ENCODE measurements at regions not wholly inside any gene's neighbourhood (a gene's known extent, or its start where the extent isn't known, plus 50 kb on each side); places are given as distances from the start of the nearest gene placed in this dataset.

DNA sequence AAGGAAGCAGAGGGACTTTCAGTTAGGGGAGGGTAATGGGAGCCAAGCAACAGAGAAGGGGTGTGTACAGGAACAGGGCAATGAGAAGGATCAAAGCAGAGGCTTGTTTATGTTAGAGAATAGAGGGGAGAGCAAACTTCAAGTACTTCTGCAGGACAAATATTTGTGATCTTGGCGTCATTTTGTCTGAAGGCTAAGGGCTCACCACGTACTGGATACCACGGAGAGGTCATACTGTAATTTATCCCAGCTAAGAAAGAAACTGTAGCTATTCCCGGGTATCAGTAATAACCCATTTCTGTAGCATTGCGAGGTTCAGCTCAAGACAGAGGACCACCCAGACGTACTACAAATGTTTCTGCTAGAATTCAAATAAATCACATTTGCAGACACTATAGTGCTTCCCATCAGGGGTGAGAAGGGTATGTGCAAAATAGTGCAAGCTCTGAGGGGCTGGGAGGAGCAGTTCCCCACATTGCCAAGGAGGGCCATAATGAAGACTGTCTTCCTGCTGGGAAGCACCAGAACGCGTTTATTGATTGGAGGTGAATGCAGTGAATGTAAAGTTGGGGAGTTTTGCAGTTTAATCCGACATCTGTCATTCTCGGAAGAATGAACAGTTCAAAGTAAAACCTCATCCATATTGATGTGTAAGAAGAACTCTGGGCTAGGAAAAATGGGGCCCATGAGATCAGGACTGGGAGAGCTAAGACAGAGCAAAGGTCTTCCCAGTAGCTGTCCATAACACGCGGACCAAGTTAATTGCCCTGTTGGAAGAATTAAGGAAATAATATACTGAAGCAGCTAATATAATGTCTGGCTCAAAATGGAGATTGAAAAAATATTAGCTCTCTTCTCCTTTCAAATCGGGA is 136.9 kb downstream of the RWDD3 start:
- no peak for DNase-seq (ENCODE audit: low read depth in 1 of 2, low spot score in 1 of 2)

DNA sequence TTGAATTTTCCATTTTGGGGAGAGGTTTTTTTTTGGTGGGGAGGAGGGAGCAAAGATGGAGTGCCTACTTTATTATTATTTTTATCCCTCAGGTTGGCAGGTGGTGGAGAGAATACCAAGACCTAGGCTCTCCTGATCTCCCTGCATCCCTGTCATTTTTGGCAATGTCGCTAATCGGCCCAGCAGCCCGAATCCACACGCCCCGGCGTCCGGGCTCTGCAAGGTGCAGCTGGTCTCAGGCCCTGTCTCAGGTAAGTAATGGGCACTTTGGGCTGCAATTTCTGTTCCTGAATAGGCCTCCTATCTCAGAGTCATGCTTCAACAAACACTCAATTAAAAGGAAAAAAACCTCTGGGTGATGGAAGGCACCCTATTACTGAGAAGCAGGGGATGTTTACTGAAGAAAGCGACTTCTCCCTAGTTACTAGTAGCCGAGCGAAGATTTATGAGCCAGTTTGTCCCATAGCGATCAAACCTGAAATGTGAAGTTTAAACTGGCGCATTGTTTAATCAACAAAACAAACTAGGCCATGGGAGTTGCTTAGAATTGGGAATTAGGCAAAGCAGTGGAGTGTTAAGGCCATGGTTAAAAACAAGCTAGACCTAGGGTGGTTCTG is 137.8 kb downstream of the RWDD3 start:
- no peak for DNase-seq (ENCODE audit: low read depth in 1 of 2, low spot score in 1 of 2)

DNA sequence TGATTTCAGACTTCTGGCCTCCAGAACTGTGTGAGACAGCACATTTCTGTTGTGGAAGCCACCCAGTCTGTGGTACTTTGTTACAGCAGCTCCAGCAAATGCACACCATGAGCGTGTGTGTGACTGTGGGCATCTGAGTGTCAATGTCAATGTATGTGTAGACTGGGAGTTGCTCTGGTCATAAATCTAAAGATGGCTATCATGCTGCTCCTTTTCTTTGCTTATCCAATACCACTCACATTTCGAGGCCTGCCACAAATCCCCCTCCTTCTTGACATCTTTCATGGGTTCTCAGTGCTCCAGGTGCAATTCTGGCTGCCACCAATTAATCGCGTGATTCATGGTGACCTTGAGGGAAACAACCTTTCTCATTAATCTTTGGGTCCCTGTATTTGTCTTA is 141.2 kb downstream of the RWDD3 start:
- no peak for DNase-seq (ENCODE audit: low read depth in 1 of 2, low spot score in 1 of 2)

DNA sequence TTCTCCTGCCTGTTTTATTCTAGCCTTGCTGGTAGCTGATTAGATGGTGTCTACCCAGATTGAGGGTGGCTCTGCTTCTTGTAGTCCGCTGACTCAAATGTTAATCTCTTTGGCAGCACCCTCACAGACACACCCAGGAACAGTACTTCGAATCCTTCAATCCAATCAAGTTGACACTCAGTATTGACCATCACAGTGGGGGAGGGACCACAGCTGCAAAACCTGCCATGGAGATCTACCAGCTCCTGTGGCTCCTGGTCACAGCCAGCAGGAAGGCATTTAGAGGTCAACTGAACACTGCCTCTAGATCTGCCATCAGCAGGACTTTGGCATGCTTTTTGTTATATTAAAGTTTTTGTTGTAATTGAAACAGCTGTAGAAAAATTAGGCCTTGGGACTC is 146.9 kb downstream of the RWDD3 start:
- no peak for DNase-seq (ENCODE audit: low read depth in 1 of 2, low spot score in 1 of 2)

DNA sequence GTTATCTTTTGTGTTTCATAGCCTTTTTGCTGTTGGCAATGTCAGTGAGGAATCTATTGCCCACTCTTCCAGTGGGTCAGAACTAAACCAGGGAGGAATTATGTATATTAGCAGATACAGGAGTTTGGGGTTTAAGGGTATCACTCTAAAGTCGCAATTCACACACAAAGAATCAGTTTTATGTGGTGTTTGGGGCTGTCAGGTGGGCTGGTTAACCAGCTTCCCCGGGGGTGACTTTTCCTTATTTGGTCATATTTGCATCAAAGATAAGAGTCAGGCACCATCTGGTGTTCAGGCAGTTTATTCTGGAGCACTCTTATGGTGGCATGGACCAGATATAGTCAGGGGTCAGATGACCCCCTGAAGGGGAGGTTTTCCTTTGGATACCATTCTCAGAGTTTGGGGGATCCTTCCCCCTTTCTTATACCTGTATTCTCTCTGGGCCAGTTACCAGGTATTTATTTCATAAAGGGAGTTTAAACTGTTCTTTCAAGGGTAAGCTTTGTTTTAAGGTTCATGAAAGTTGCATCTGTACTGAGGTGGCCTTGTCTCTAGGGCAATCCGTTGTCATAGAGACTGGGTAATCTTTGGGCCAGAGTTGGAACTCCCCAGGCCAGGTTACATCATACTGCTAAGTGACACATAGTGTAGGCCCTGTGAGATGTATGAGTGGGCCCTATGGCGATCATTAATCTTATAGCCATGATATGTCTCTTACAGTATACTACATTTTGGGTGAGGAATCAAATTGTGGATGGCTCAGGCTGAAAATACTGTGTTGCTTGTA is 148.2 kb downstream of the RWDD3 start:
- DNase-seq (ENCODE audit: low read depth in 1 of 2, low spot score in 1 of 2): no peak

DNA sequence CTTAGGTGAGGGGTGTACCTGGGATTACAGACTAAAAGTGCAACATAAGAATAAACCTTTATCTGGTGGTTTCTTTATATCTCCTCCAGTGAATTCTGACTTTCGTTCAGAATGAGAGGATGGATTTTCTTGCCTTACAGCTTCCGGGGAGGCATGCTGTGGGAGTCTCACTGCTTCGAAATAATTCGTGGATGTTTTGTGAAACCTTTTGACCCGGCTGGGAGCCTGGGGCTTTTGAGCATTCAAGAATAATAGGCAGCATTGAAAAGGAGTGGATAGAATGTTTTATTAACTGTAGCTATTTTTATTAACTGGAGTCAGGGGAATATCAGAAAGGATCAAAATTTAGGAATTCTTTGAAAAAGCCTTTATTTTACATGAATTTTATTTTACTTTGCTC is 149.1 kb downstream of the RWDD3 start:
- no peak for DNase-seq (ENCODE audit: low read depth in 1 of 2, low spot score in 1 of 2)

DNA sequence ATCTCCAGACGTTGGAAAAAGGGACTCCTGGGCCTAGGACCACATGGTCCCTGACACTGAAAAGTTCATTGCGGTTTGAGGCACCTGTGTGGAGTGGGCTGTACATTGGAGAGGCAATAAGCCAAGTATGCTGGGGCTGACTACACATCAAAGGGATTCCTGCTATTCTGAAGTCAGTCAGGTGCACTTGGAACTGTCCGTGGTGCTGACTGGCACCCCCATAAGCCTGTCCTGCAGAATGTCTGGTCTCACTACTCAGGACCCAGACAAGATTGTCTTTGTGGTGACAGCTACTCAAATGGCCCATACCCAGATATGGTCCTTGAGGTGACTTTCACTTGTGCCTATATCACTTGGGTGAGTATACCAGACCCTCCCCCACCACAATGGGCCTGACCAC is 150.6 kb downstream of the RWDD3 start:
- DNase-seq (ENCODE audit: low read depth in 1 of 2, low spot score in 1 of 2): no peak

DNA sequence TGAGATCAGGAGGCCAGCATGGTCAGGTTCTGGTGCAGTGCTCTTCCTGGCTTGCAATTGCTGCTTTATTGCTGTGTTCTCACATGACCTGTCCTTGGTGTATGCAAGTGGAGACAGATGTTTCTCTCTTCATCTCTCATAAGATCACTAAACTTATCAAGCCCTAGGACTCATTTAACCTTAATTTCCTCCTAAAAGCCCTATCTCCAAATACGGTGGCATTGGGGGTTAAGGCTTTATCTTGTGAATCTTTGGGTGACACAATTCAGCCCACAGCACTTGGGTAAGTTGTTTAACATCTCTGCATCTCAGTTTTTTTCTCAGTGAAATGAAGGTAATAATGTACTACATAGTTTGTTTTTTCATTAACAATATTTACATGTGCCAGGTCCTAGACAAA is 152.4 kb downstream of the RWDD3 start:
- DNase-seq (ENCODE audit: low read depth in 1 of 2, low spot score in 1 of 2): no peak

DNA sequence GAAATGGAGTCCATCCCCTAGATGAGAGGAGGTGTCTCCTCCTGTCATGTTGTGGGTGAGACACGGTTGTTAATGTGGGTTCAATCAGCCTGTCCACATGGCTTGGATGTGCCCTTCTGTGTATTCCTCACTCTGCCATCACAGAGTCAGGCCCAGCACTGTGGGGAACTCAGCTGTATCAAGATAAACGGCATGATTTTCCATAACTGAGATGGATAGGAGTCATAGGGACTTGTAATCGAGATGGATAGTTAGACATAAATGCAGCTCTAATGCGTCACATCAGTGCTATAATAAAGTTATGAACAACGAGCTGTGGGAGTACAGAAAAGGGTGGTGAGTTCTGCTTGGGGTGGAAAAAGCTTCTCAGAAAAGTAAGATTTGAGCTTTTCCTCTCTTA is 152.9 kb downstream of the RWDD3 start:
- no peak for DNase-seq (ENCODE audit: low read depth in 1 of 2, low spot score in 1 of 2)

DNA sequence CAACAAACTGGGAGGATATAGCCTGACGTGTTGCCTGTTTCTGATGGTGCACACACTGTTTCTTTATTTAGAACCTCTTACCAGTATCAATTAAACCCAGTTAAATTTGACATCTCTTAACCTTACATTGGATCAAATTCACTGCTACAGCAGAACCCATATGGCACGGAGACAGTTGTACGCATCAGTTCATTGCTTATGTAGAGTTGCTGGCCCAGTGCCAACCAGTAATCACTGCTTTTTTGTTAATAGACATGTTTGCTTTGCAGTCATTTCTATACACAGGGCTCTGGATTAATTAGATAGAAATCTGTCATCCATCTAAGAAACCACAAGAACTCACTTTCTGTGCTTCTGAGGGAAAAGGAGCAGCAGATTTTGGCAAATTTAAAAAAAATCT is 154.0 kb downstream of the RWDD3 start:
- DNase-seq (ENCODE audit: low read depth in 1 of 2, low spot score in 1 of 2): no peak

DNA sequence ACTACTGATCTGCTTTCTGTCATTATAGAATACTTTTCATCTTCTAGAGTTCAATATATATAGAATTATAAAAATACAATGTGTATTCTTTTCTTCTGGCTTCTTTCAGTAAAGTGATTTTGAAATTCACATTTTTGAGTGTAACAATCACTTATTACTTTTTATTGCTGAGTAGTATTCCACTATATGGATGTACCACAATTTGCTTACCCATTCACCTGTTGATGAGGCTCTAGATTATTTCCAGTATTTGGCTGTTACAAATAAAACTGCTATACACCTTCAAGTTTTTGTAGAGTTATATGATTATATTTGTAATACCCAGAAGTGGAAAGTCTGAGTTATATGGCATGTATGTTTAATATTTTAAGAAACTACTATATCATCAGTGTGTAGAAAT is 159.4 kb downstream of the RWDD3 start:
- no peak for DNase-seq (ENCODE audit: low read depth in 1 of 2, low spot score in 1 of 2)

DNA sequence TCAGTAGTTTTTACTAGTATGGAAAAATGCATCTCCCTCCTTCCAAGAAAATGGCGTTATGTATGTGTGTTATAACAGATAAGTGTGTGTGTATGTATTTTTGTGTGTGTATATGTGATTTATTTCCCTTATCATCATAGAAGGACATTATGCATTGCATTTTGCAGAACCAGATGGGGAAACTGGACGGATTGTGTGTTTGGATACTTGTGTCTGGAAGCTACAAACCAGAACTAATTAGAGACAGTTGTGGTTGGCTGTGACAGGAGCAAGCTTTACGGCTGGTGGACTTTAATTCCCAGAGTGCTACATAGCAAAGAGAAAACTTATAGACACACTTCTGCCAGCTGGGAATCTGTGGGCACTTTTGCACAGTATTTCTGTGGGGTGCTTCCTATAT is 162.5 kb downstream of the RWDD3 start:
- DNase-seq (ENCODE audit: low read depth in 1 of 2, low spot score in 1 of 2): no peak

DNA sequence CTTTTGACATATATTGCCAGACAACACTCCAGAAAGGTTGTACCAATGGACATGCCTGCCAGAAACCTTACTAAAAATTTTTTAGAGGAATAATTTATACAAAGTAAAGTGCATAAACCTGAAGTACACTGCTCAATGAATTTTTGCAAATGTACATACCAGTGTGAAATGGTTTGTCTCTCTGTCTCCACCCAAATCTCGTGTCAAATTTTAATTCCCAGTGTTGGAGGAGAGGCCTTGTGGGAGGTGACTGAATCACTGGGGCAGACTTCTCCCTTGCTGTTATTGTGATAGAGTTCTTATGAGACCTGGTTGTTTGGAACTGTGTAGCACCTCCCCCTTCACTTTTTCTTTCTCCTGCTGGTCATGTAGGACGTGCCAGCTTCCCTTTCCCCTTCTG is 168.8 kb downstream of the RWDD3 start:
- DNase-seq (ENCODE audit: low read depth in 1 of 2, low spot score in 1 of 2): no peak

DNA sequence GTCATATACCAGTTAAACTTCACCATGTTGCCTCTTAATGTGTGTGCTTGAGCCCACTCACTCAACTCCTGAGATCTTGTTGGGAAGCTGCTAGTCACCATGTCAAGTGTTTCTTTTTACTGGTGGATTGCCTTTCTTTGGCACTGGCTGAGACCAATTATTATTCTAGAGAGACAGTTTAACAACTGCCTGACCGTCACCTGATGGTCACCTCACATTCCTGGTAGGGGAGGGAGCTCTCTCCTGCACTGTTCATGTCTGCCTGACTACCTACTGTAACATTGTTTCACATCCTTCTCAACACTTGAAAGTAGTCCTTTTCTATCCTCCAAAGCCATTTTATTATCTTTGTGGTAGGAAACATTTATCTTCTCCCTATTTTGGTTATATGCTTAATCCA is 172.3 kb downstream of the RWDD3 start:
- no peak for DNase-seq (ENCODE audit: low read depth in 1 of 2, low spot score in 1 of 2)

DNA sequence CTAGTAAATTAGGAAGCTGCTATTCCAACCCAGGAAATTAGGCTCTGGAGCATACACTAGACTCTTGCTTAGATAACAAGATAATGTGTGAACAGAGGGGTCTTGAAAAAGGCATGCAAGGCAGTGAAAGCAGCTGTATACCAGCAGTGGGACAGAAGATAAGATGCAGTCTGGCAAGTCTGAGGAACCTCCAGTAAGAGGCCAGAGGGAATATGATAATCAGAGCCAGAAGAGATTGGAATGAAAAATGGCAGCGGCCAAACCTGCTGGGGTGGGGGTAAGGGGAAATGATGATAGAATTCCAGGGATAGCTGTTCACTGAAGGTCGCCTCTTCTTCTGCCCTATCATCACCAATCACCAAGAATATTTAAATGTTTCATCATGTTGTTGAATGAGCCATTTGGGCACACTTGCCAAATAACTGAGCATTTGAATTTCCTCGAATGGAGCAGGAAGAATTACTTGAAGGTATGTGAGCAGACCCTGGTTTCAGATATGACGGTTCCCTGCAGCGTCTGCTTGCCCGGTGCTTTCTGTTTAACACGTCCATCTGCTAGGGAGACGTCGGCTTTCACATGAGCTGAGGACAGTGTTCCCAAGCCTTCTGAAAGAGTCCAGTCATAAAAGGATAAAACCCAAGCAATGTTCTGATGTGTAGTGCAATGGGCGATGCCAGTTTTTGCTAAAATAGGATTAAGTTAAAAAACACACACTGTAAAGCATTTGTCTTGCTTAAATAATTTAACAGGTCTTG is 173.3 kb downstream of the RWDD3 start:
- no peak for DNase-seq (ENCODE audit: low read depth in 1 of 2, low spot score in 1 of 2)

DNA sequence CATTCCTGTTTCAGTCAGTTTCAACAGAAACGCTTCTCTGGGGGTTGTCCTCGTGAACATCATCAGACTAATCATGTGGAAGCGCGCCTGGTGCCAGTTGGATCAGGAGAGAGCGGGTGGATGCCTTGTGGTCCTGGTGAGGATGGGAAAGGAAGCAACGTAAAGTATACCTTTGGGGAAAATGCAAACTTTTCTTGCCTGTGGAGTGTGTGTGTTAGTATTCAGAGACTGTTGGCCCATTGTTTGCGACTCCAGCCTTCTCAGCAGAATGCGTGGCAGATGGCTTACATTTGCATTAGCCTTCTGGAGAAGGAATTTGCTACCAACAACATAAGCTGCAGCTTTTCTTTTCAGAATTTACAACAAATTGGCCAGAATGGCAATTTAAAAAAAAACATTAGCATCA is 173.9 kb downstream of the RWDD3 start:
- DNase-seq (ENCODE audit: low read depth in 1 of 2, low spot score in 1 of 2): no peak

DNA sequence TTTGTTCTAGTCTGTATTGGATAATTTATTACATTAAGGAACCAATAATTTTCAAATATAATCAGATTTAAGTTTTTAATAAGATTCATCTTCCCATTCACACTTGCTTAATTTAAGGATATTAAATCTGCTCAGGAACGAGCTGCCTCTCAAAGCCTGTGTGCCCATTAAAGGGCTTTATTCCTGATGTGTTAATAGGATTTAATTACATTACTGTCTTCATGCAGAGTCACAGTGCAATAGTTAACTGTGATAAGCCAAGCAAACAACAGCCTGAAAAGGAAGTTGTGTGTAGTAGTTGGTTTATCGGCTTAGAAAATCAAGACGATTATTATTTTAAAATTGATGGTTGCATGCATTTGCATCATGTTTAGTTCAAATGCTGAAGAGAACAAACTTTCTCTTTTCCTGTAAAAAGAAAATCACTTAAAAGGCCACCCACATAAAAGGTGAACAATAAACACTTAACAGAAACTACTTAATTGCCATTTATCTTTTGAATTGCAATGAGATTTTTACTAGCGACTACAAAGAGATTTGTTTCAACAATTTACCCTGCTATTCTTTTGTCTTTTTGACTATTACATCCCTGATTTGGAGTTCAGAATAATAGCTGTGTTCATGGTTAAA is 174.6 kb downstream of the RWDD3 start:
- no peak for DNase-seq (ENCODE audit: low read depth in 1 of 2, low spot score in 1 of 2)

DNA sequence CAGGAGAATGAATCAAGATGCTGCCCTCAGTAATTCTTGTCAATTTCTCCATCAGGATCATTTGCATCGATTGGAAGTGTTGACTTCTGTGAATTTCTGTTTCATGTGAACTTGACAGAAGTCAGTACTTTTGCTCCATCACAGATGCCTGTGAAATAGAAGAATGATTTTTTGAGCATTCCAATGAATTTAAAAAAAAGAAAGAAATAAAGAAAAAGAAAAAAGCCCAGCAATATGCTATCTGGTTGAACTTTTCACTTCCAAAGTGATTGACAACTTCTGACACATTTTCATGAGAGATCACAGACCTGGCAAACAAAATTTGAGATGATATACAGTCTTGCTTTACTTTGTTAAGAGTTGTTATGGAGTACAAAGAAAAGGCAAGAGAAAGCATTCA is 175.3 kb downstream of the RWDD3 start:
- no peak for DNase-seq (ENCODE audit: low read depth in 1 of 2, low spot score in 1 of 2)

DNA sequence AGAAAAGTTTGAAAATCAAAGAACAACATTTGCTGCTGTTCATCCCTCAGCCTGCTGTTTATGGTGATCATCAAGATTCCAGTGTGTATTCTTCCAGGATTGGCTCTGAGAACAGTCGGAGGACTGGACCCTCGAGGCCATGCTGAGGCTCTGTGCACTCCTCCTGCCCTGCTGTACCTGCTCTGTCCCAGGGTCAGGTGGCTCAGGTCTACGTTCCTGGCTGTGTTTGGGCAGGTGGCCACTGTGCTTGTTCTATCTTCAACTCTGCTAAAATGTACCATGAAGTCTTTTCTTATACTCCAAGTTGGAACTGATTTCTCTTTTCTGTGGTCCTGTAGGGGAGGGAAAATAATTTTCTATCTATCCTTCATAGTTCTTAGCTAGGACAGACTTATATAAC is 175.9 kb downstream of the RWDD3 start:
- DNase-seq (ENCODE audit: low read depth in 1 of 2, low spot score in 1 of 2): no peak

DNA sequence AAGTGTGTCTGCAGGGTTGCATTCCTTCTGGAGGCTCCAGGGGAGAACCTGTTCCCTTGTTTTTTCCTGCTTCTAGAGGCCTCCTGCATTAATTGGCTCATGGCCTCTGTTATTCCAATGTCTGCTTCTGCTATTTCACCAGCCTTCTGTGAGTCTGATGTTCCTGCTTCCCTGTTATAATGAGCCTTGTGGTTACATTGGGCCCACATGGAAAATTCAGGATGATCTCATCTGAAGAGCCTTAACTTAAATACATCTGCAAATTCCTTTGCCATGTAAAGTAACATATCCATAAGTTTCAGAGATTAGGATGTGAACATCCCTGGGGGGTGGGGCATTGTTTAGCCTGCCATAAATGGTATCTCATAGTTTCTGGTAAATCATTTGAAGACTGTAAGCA is 181.1 kb downstream of the RWDD3 start:
- no peak for DNase-seq (ENCODE audit: low read depth in 1 of 2, low spot score in 1 of 2)

DNA sequence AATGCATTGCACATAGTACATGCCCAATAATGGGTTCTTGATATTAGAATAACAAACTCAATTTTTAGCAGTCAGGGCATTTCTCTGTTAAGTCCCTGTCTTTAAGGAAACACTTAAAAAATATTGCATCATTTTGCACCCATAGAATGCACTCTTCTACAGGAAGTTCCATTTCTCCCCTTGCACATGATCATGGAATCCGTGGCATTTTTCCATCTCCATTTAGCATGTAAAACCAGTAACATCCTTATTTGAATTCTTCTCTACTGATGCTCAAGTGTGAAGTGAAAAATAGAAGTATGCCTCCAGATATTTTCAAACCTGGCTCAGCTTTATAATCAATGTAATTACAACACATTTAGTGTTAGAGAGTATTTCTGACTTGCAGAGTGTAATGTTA is 192.8 kb downstream of the RWDD3 start:
- DNase-seq (ENCODE audit: low read depth in 1 of 2, low spot score in 1 of 2): no peak

All from activated CD4-positive, alpha-beta T cell treated with anti-CD3 and anti-CD28 coated beads, Interleukin-2, amount 50 U/mL, for 24 hours (primary cell).